ENCODE measurements at regions not wholly inside any gene's neighbourhood (a gene's known extent, or its start where the extent isn't known, plus 50 kb on each side); places are given as distances from the start of the nearest gene placed in this dataset.

DNA sequence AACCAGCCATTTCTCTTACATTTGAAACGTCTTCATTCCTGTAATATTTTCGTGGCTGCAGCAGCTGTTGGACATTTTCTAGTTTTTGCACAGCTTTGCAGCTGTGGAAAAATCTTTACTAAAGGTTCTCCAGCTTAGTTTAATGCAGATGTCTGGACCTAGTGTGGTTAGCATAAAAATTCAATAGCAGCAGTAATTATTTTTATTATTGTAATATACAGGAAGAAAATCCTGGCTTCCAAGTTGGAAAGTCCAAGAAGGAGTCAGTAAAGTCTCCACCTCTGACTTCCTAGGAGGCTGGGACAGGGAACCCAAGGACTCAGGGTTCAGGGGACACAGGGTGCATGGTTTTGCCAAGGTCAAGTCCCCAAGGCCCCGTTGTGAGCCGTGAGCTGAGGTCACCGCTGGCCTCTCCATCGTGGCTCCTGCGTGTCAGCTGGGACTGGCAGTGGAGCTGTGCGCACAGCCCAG, 230.6 kb downstream of the FNDC1 start:
- TF ChIP-seq CTCF (IDR thresholded peaks at IDR 0.05) (no peak), POLR2A (IDR thresholded peaks at IDR 0.05) (no peak)
